ENCODE measurements at regions not wholly inside any gene's neighbourhood (a gene's known extent, or its start where the extent isn't known, plus 50 kb on each side); places are given as distances from the start of the nearest gene placed in this dataset.

DNA sequence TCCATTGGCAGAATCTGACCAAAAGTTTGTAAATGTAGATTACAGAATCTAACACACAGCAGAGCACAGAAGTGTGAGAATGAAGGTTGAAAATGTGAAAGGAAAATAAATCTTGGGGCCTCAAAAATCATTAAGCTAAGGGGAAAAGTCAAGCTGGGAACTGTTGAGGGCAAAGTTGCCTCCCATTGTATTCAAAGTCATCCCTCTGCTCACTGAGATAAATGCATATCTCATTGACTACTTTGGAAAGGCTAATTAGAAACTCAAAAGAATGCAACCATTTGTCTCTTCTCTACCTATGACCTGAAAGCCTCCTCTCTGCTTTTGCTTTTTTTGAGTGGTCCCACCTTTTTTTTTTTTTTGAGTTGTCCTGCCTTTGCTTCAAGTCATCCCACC is 97.4 kb upstream of the ATF7IP start:
- no peak for ATAC-seq
- Histone ChIP-seq H3K36me3 (no peaks in the 10 kb centered on the region), H3K9me3 (peaks cover 0 to 27% (median 9%) of the 10 kb centered on the region in 12 donors), H3K27ac (no peak overlapping the region), H3K4me3 (no peak overlapping the region), H3K4me1 (peaks cover 0 to 2% (median 0%) of the 10 kb centered on the region in 12 donors), H3K27me3 (no peaks in the 10 kb centered on the region)
- intact Hi-C loops (cut with DNase I): no loop called here
- DNase-seq: no peak
- TF ChIP-seq POLR2A (IDR thresholded peaks at IDR 0.05): no peak
- no peak for TF ChIP-seq CTCF (IDR thresholded peaks at IDR 0.05)

- ATAC-seq: no peak
- H3K4me3 ChIP-seq: no peak overlapping the region
- no peaks in the 10 kb centered on the region for H3K27me3 ChIP-seq
- intact Hi-C loops (cut with DNase I): no loop called here
- H3K36me3 ChIP-seq: no peaks in the 10 kb centered on the region
- peaks cover 0 to 20% (median 0%) of the 10 kb centered on the region in 12 donors for H3K4me1 ChIP-seq
- no peak for DNase-seq
- TF ChIP-seq POLR2A (IDR thresholded peaks at IDR 0.05) (no peak), CTCF (IDR thresholded peaks at IDR 0.05) (no peak)
- peaks cover 0 to 15% (median 4%) of the 10 kb centered on the region in 12 donors for H3K9me3 ChIP-seq
- H3K27ac ChIP-seq: no peak overlapping the region
Measured at GRCh38 chr12:14270392-14270791, 95.1 kb upstream of the ATF7IP start.

GRCh38 chr12:14272956-14273912 is 92.2 kb upstream of the ATF7IP start:
- H3K4me1 ChIP-seq: peaks cover 0 to 30% (median 0%) of the 10 kb centered on the region in 12 donors
- H3K27me3 ChIP-seq: no peaks in the 10 kb centered on the region
- H3K36me3 ChIP-seq: no peaks in the 10 kb centered on the region
- WGBS, 4 donors: 68 to 85% (median 80%) methylated on average over 8 of the region's 8 CpGs
- intact Hi-C loops (cut with DNase I): no loop called here
- H3K9me3 ChIP-seq: peaks cover 0 to 15% (median 4%) of the 10 kb centered on the region in 12 donors
- H3K4me3 ChIP-seq: no peak overlapping the region
- H3K27ac ChIP-seq: peak overlapping the region in 2 of 12 donors; percentile 29 to 88
- DNase-seq (no peak), ATAC-seq (peak in 3 of 4 donors; percentile 53 to 81 (median 72))
- TF ChIP-seq POLR2A (IDR thresholded peaks at IDR 0.05) (no peak), CTCF (IDR thresholded peaks at IDR 0.05) (no peak)

GRCh38 chr12:14273913-14274311 is 91.6 kb upstream of the ATF7IP start:
- Histone ChIP-seq H3K27ac (peak overlapping the region in 1 of 12 donors; percentile 88), H3K36me3 (no peaks in the 10 kb centered on the region), H3K4me1 (peaks cover 0 to 30% (median 0%) of the 10 kb centered on the region in 12 donors), H3K27me3 (no peaks in the 10 kb centered on the region), H3K4me3 (no peak overlapping the region), H3K9me3 (peaks cover 0 to 15% (median 4%) of the 10 kb centered on the region in 12 donors)
- intact Hi-C loops (cut with DNase I): no loop called here
- DNase-seq (no peak), ATAC-seq (no peak)
- TF ChIP-seq CTCF (IDR thresholded peaks at IDR 0.05): no peak
- TF ChIP-seq POLR2A (IDR thresholded peaks at IDR 0.05): no peak
- 91 to 93% (median 92%) methylated on average over 6 of the region's 6 CpGs for WGBS, 4 donors

Data from heart left ventricle (tissue), 16 donors.